ENCODE measurements at regions not wholly inside any gene's neighbourhood (a gene's known extent, or its start where the extent isn't known, plus 50 kb on each side); places are given as distances from the start of the nearest gene placed in this dataset.

DNA sequence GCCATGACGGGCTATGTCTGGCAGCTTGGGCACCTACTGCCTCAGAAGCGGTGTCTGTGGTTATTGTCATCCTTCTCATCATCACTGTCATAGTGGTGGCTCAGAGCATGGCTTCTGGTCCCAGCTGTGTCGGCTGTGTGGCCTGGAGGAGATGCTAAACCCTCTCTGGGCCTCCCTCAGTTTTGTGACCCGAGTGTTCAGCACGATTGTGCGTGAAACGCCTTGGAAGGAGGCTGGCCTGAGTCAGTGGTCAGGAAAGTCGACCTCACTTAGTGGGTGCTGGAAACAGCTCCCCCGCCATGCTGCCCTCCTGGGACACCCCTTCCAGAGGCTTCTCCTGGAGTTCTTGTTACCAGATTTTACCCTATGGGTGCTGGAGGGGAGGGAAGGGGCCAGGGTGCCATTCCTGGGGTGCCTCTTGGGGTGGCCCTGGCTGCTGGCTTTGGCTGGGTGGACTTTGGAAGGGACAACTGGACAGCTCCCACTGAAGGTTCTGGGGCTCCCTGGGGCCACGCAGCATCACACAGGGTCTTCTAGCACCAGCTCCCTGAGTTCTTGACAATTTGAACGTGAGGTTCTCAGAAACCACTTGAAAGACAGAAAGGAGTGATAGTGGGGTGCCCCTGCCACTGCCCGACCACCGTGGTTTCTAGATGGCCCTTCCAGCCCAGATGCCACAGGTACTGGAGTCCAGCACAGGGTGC, 226.5 kb upstream of the GSE1 start:
- no peak for DNase-seq (ENCODE audit: low read depth)

- DNase-seq (ENCODE audit: low read depth): no peak
Observed at GRCh38 chr16:85387171-85387507, 226.0 kb upstream of the GSE1 start.

GRCh38 chr16:85387731-85388295, 225.3 kb upstream of the GSE1 start:
- DNase-seq (ENCODE audit: low read depth): no peak

- DNase-seq (ENCODE audit: low read depth): no peak
Observed at GRCh38 chr16:85389679-85390470, 223.2 kb upstream of the GSE1 start.

GRCh38 chr16:85390511-85391174, 222.5 kb upstream of the GSE1 start:
- DNase-seq (ENCODE audit: low read depth): peak; percentile 86

DNA sequence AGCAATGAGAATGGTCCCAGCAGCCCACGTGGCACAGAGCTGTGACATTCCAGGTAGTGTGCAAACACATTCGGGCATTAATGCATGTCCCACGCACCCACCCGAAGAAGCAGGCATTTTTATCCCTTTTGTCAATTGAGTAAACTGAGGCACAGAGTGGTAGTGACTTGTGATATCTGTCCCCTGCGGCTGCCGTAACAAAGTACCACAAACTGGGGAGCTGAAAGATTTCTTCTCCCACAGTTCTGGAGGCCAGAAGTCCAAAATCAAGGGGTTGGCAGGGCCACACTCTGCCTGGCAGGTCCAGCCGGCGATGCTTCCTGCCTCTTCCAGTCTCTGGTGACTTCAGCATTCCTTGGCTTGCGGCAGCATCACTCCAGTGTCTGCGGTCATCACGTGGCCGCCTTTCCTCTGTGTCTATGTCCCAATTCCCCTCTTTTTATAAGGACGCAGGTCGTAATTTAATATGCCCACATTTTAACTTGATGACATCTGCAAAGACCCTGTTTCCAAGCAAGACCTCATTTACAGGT, 221.9 kb upstream of the GSE1 start:
- DNase-seq (ENCODE audit: low read depth): no peak

DNA sequence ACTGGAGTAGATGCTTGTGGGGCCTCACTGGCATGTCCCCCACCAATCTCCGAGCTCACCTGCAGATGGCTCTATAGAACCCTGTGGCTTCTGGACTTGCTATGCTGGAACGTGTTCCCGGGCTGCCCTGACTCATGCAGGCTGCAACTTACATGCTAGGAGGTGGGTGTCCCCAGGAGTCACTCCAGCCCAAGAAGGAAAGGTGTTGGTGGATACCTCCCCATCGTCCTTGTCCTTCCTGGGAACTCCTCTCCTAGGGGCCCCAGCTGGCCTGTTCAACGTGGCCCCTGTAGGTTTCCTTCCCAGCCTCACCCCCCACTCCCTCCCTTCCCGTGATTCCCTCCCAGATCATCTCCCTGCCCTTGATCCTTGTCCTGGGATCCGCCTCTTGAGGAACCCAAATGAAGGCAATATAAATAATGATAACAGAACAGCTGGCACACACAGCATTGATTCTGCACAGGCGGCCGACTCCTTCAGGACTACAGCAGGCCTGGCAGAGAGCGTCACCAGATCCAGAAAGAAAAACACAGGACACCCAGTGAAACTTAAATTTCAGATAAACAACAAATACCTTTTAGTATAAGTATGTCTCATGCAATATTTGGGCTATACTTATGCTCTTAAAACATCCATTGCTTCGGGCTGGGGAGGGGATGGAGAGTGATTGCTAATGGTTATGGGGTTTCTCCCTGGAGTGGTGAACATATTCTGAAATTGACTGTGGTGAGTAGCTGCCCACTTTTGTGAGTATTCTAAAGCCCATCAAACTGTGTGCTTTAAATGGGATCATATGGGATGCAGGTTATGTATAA, 221.1 kb upstream of the GSE1 start:
- no peak for DNase-seq (ENCODE audit: low read depth)

DNA sequence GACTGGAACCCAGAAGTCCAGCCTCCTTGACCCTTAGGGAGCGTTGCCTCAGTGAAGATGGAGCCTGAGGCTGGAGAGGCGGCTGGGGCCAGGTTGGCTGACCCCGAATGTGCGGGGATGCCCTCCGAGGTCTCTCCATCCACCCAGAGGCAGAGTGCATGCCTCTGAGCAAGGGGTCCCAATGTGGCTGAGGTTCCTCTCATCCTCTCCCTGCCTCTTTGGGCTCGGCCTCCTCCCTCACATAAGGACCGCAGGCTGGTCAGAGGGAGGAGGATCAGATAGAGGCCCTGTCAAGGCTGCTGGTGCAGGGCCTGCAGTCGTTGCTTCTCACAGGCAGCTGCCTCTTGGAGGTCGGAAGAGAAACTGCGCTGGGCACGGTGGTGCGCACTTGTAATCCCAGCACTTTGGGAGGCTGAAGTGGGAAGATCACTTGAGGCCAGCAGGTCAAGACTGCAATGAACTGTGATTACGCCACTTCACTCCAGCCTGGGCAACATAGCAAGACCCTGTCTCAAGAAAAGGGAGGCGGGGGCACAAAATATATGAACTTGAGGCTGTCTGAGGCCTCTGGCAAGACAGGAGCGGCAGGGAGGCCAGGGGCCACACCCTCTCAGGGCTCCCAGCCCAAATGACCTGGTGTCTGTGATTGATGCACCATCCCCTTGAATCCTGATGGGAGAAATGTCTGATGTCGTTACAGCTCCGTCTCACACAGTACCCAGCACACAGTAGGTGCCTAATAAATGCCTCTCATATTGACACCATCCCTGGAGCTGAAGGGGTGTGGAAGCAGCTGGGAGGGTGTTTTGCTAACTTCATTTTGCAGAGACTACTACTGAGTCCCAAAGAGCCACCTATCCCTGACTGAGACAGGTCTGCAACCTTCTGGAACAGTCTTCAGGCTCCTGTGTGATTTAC, 220.1 kb upstream of the GSE1 start:
- DNase-seq (ENCODE audit: low read depth): no peak

GRCh38 chr16:85393674-85394451, 219.3 kb upstream of the GSE1 start:
- no peak for DNase-seq (ENCODE audit: low read depth)

- DNase-seq (ENCODE audit: low read depth): no peak
Observed at GRCh38 chr16:85394456-85395206, 218.5 kb upstream of the GSE1 start.

DNA sequence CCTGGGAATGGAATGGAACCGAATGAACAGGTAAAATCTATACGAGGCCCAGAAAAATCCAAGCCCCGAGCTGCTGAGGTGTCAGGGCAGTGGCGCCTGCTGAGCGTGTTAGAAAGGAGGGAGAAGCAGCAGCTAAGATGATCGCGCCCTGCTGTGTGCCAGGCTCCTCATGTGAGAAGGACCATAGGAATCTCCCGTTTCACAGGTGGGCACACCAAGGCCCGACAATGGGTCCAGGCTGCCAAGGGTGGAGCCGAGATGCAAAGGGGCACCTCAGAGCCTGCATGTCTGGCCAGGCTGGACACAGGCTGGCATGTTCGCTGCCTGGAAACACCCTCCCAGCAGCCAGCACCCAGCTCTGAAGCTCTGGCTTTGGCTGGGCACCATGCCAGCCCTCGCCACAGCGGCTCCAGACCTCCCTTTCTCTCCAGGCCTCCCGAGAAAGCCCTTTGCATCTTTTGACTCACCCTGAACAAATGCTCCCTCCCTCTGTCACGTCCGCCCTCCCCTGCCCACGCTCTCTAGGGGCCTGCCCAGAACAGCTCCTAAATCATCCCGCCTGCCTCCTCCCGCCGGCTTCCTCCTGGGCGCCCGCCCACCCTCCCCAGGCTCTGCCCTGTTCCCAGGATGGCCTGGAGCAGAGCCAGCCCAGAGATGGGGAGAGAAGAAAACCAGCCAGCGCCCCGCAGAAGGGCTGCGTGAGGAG, 217.8 kb upstream of the GSE1 start:
- DNase-seq (ENCODE audit: low read depth): peak; percentile 97

DNA sequence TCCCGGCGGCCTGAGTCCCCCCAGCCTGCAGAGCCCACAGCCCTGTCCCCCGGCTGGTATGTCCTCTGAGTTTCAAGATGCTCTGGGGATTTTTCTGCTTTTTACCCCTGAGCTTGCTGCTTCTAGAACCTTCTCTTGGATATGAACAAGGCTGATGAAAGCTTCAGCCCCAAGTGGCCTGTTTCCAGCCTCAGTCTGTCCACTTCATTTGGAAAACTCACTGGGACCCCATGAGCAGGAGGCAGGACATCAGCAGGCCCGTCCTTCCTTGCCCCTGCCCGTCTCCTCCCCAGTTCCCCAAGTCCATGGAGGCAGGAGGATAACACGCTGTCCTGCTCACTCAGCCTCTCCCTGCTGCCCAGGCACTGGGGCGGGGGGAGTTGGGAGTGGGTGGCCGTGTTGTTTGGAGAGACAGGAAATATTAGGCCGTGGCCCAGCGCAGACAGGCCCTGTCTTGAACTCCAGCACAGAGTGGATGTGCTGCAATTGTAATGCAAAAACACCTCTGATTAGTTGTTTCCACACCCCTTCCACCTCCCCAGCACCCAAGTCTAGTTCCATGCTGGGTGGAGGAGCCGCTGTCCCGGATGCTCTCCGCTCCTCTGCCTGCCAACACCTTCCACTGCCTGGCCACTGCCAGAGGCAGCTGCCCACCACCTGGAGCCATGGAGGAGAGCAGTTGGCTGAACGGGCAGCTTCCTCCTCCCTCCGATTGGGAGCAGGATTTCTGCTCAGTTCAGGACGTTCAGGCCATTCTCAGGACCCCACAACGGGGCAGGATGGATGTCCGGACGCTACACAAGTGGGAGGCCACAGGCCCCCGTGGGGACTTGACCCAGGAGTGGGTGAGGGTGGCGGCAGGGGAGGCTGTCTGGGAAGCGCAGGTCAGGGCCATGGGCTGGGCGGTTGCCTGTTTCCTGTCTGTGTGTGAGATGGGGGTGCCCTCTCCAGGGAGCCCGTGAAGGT, 216.9 kb upstream of the GSE1 start:
- no peak for DNase-seq (ENCODE audit: low read depth)

GRCh38 chr16:85396879-85397871, 215.9 kb upstream of the GSE1 start:
- no peak for DNase-seq (ENCODE audit: low read depth)

DNA sequence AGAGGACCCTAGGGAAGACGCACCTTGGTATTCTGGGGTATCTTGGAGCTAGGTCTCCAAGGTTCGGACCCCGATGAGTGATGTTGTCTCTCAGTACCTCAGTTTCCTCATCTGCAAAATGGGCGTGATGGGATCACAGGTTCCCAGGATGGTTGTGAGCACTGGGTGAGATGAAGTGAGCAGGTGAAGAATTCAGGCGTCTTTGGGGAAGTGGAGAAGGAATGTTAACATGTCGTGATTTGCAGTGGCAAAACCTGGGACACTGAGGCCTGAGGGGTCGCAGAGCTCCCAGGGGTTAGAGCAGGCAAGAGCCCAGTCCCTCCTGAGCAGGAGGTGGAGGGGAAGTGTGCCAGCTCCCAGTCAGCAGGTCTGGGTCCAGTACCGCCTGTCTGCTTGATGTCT, 215.1 kb upstream of the GSE1 start:
- DNase-seq (ENCODE audit: low read depth): no peak
